Sigmoid colon (tissue), 6 donors: ENCODE measurements at regions not wholly inside any gene's neighbourhood (a gene's known extent, or its start where the extent isn't known, plus 50 kb on each side); places are given as distances from the start of the nearest gene placed in this dataset.
"Not testable (repeated sequence)": the region's sequence is repeated elsewhere in the genome, so short reads cannot be mapped to it uniquely, and the experiment has no call there.

ENCODE experiments used
- DNase-seq: peaks from one replicate; pipeline ENCODE4 v3.0.0-alpha.2; 2019
- H3K27ac ChIP-seq, 4 donors: fragments of 200-600 bp; sonication (generic); one replicate each; pipeline ENCODE4 v1.5.1; 2016 to 2019; ENCODE audit warnings: mild to moderate bottlenecking in 1 of 4
- H3K27me3 ChIP-seq, 3 donors: fragments of 200-600 bp; sonication (generic); one replicate each; pipeline ENCODE4 v1.5.1; 2019; ENCODE audit warnings: mild to moderate bottlenecking in 1 of 3
- H3K36me3 ChIP-seq, 4 donors: fragments of 200-600 bp; sonication (generic); one replicate each; pipeline ENCODE4 v1.5.1; 2016 to 2019
- H3K4me1 ChIP-seq, 4 donors: fragments of 200-600 bp; sonication (generic); one replicate each; pipeline ENCODE4 v1.5.1; 2017 to 2019
- H3K4me3 ChIP-seq, 4 donors: fragments of 200-600 bp; sonication (generic); one replicate each; pipeline ENCODE4 v1.5.1; 2017 to 2019; ENCODE audit warnings: mild to moderate bottlenecking in 2 of 4, moderate library complexity in 1 of 4
- H3K9me3 ChIP-seq, 4 donors: fragments of 200-600 bp in 3 of 4; sonication (generic) in 3 of 4; one replicate each; pipeline versions ENCODE4 v1.5.1 to v1.6.1; 2013 to 2019
- CTCF ChIP-seq, 4 experiments: fragments of 450-650 bp in 3 of 4; fragments of 200-600 bp in 1 of 4; IDR thresholded peaks; one replicate each; pipeline ENCODE4 v1.5.1; 2016 to 2019; ENCODE audit warnings: antibody characterized with exemption in 4 of 4, mild to moderate bottlenecking in 3 of 4, moderate library complexity in 2 of 4
- EP300 ChIP-seq, 4 donors: sonication (generic); formaldehyde crosslinking; IDR thresholded peaks; one replicate each; pipeline ENCODE4 v1.6.1; 2017; ENCODE audit warnings: antibody characterized with exemption in 4 of 4
- POLR2A ChIP-seq, 2 donors: fragments of 450-650 bp; IDR thresholded peaks; one replicate each; pipeline ENCODE4 v1.6.1; 2016; ENCODE audit warnings: antibody characterized with exemption in 2 of 2, mild to moderate bottlenecking in 2 of 2, moderate library complexity in 2 of 2
- POLR2AphosphoS5 ChIP-seq, 4 donors: sonication (generic); formaldehyde crosslinking; IDR thresholded peaks; one replicate each; pipeline ENCODE4 v1.6.1; 2017; ENCODE audit warnings: antibody characterized with exemption in 4 of 4
- WGBS, 2 donors: extraction: QIAGEN DNeasy Blood & Tissue Kit; methylation state at CpG; one replicate each; pipeline ENCODE4 v1.1.7; 2013; 5-methylcytosine and 5-hydroxymethylcytosine counted together
- intact Hi-C: fragments of 100-400 bp; cut with DNase I; formaldehyde crosslinking; loops from one replicate; pipeline ENCODE4 v1.15.1; 2023
- donor health status: healthy with polysubstance abuse.
- donor health status: healthy.

- Histone ChIP-seq H3K4me3 (no peak overlapping the region), H3K4me1 (peaks cover 0 to 22% (median 5%) of the 10 kb centered on the region in 4 donors), H3K27ac (no peak overlapping the region), H3K36me3 (no peaks in the 10 kb centered on the region), H3K27me3 (no peaks in the 10 kb centered on the region), H3K9me3 (no peaks in the 10 kb centered on the region)
- TF ChIP-seq POLR2AphosphoS5 (IDR thresholded peaks at IDR 0.05) (no peak), CTCF (IDR thresholded peaks at IDR 0.05) (no peak), EP300 (IDR thresholded peaks at IDR 0.05) (no peak), POLR2A (IDR thresholded peaks at IDR 0.05) (no peak)
- DNase-seq = no peak
- intact Hi-C loops = no loop called here
Observed at GRCh38 chr5:92017776-92018175, 634.7 kb upstream of the ARRDC3 start.

GRCh38 chr5:92011845-92012244 lies 628.7 kb upstream of the ARRDC3 start:
- H3K27ac ChIP-seq, DNase-seq, H3K36me3 ChIP-seq, H3K4me1 ChIP-seq, H3K4me3 ChIP-seq, H3K9me3 ChIP-seq, H3K27me3 ChIP-seq, intact Hi-C loops: not testable (repeated sequence)
- WGBS, 2 donors = 82 to 85% methylated on average over 1 of the region's 1 CpG

GRCh38 chr5:92003806-92004205 lies 620.7 kb upstream of the ARRDC3 start:
- WGBS, 2 donors = 44 to 58% methylated on average over 5 of the region's 5 CpGs
- Histone ChIP-seq H3K27me3 (no peaks in the 10 kb centered on the region), H3K4me1 (no peaks in the 10 kb centered on the region), H3K36me3 (no peaks in the 10 kb centered on the region), H3K9me3 (no peaks in the 10 kb centered on the region), H3K4me3 (no peak overlapping the region), H3K27ac (no peak overlapping the region)
- DNase-seq = no peak
- intact Hi-C loops = no loop called here
- TF ChIP-seq POLR2A (IDR thresholded peaks at IDR 0.05) = no peak
- TF ChIP-seq EP300 (IDR thresholded peaks at IDR 0.05) = no peak
- TF ChIP-seq CTCF (IDR thresholded peaks at IDR 0.05) = no peak
- no peak for TF ChIP-seq POLR2AphosphoS5 (IDR thresholded peaks at IDR 0.05)

- TF ChIP-seq POLR2AphosphoS5 (IDR thresholded peaks at IDR 0.05) (no peak), CTCF (IDR thresholded peaks at IDR 0.05) (no peak), POLR2A (IDR thresholded peaks at IDR 0.05) (no peak), EP300 (IDR thresholded peaks at IDR 0.05) (no peak)
- intact Hi-C loops = no loop called here
- Histone ChIP-seq H3K4me1 (no peaks in the 10 kb centered on the region), H3K27ac (no peak overlapping the region), H3K9me3 (no peaks in the 10 kb centered on the region), H3K27me3 (no peaks in the 10 kb centered on the region), H3K4me3 (no peak overlapping the region), H3K36me3 (no peaks in the 10 kb centered on the region)
- WGBS, 2 donors = 89 to 92% methylated on average over 4 of the region's 4 CpGs
- DNase-seq = no peak
Observed at GRCh38 chr5:92002721-92003274, 619.7 kb upstream of the ARRDC3 start.

- Histone ChIP-seq H3K27ac (no peak overlapping the region), H3K9me3 (no peaks in the 10 kb centered on the region), H3K4me1 (no peaks in the 10 kb centered on the region), H3K36me3 (no peaks in the 10 kb centered on the region), H3K4me3 (no peak overlapping the region), H3K27me3 (no peaks in the 10 kb centered on the region)
- intact Hi-C loops = no loop called here
- DNase-seq = no peak
- WGBS, 2 donors = 64 to 73% methylated on average over 3 of the region's 3 CpGs
- TF ChIP-seq POLR2AphosphoS5 (IDR thresholded peaks at IDR 0.05) (no peak), CTCF (IDR thresholded peaks at IDR 0.05) (no peak), POLR2A (IDR thresholded peaks at IDR 0.05) (no peak), EP300 (IDR thresholded peaks at IDR 0.05) (no peak)
Observed at GRCh38 chr5:91998774-91999173, 615.7 kb upstream of the ARRDC3 start.
